Mucosa of descending colon (tissue), 3 donors: ENCODE measurements at regions not wholly inside any gene's neighbourhood (a gene's known extent, or its start where the extent isn't known, plus 50 kb on each side); places are given as distances from the start of the nearest gene placed in this dataset.

Experiments used
- ATAC-seq: fragments of 200-7000 bp; cut with Tn5 transposase; one replicate; pipeline ENCODE4 v1.9.1; 2020; ENCODE audit warnings: mild to moderate bottlenecking, moderate library complexity
- DNase-seq, 3 donors: peaks; one replicate each; pipeline ENCODE4 v3.0.0-alpha.2; 2020
- H3K36me3 ChIP-seq: fragments of 200-600 bp; one replicate; pipeline ENCODE4 v1.8.0; 2021; ENCODE audit warnings: low read depth, mild to moderate bottlenecking
- H3K4me1 ChIP-seq: fragments of 200-600 bp; one replicate; pipeline ENCODE4 v1.8.0; 2021; ENCODE audit warnings: low read depth, mild to moderate bottlenecking
- H3K4me3 ChIP-seq: fragments of 200-600 bp; one replicate; pipeline ENCODE4 v1.8.0; 2021; ENCODE audit warnings: mild to moderate bottlenecking
- H3K9me3 ChIP-seq: fragments of 200-600 bp; one replicate; pipeline ENCODE4 v1.8.0; 2021; ENCODE audit warnings: mild to moderate bottlenecking
- CTCF ChIP-seq: fragments of 200-600 bp; IDR thresholded peaks from one replicate; pipeline ENCODE4 v1.8.0; 2022; ENCODE audit warnings: antibody characterized with exemption, mild to moderate bottlenecking
- intact Hi-C, 2 donors: fragments of 100-400 bp; cut with DNase I in 1 of 2; cut with micrococcal nuclease in 1 of 2; formaldehyde crosslinking; loops; one replicate each; pipeline versions ENCODE4 v1.11.0 to v1.11.1; 2022; cut with DNase I, micrococcal nuclease
- donor health status: DM: no; HTN: no; CAD: no; lungs with moderate emphysema.
- donor health status: DM: no; HTN: no; CAD: no.
- donor health status: DM: no; HTN: yes; CAD: no.

GRCh38 chr9:75612205-75612604, 278.3 kb upstream of the PCSK5 start:
- intact Hi-C loops, result no loop called here
- no peak for TF ChIP-seq CTCF
- Histone ChIP-seq H3K9me3 (no peaks in the 10 kb centered on the region), H3K36me3 (no peaks in the 10 kb centered on the region), H3K4me1 (no peaks in the 10 kb centered on the region), H3K4me3 (no peak overlapping the region)
- DNase-seq (no peak), ATAC-seq (no peak)

DNA sequence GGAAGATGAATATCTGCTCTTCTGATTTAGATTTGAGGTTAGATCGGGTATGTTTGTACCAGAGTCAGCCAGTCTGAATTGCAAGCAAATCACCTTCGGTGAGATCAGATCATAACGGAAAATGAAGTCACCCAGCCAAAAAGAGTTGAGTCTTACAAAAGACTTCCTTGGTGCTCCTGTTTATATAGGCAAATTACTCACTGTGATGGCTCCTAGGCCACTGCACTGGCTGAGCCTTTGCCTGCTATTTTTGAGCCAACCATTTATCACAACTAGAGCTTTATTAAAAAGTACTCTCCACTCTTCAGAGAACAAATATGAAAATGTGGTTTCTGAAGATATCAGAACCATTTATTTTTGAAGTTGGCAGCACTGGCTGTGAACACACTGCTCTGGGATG, 277.7 kb upstream of the PCSK5 start:
- TF ChIP-seq CTCF, result no peak
- ATAC-seq, result no peak
- no peak for DNase-seq

DNA sequence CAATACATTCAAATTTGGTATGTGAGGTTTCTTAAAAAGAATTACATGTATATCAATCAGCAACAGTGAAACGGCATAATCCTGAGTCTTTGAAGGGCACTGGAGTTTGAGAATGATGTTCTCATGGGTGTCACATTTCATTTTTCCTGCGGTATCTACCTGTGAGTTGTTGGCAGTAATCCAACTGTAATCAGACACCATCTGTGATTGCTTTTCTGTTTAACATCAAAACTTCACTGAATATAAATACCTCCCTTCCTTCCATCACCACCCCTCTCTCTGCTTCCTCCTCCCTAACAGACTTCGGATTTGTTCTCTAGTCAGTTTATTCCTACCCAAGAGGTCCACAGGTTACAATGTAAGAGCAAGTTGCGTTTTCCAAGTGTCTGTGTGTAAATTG, 275.2 kb upstream of the PCSK5 start:
- intact Hi-C loops, result no loop called here
- no peak for TF ChIP-seq CTCF
- Histone ChIP-seq H3K9me3 (no peaks in the 10 kb centered on the region), H3K36me3 (no peaks in the 10 kb centered on the region), H3K4me1 (no peaks in the 10 kb centered on the region), H3K4me3 (no peak overlapping the region)
- ATAC-seq (peak; percentile 74), DNase-seq (no peak)

More for the DNA sequence above, 277.7 kb upstream of the PCSK5 start:
- no peaks in the 10 kb centered on the region for H3K36me3 ChIP-seq
- no peak overlapping the region for H3K4me3 ChIP-seq
- intact Hi-C loops, result no loop called here
- no peaks in the 10 kb centered on the region for H3K9me3 ChIP-seq
- no peaks in the 10 kb centered on the region for H3K4me1 ChIP-seq

DNA sequence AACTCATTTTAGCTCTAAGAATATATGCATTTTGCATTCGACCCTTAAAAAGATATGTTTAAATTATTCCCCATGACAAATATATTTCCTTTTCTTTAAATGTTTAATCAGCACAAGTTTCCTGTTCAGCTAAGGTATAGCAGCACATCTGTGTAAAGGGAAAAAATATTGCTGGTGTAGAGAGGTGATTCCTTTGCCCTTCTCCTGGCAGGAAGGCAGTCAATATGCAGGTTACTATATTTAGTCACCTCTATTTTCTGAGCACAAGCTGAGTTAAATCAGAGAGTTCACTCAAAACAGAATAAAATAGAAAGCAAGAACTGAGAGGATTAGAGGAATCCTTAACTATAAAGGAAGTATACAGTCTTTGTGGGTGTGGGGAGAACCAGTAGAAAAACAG, 274.4 kb upstream of the PCSK5 start:
- no peak for TF ChIP-seq CTCF
- Histone ChIP-seq H3K36me3 (no peaks in the 10 kb centered on the region), H3K9me3 (no peaks in the 10 kb centered on the region), H3K4me3 (no peak overlapping the region), H3K4me1 (no peaks in the 10 kb centered on the region)
- intact Hi-C loops, result no loop called here
- no peak for ATAC-seq
- DNase-seq, result no peak

GRCh38 chr9:75616841-75617566, 273.5 kb upstream of the PCSK5 start:
- no peak overlapping the region for H3K4me3 ChIP-seq
- H3K4me1 ChIP-seq, result no peaks in the 10 kb centered on the region
- H3K36me3 ChIP-seq, result no peaks in the 10 kb centered on the region
- intact Hi-C loops, result no loop called here
- ATAC-seq (peak; percentile 31), DNase-seq (no peak)
- TF ChIP-seq CTCF, result no peak
- H3K9me3 ChIP-seq, result no peaks in the 10 kb centered on the region

DNA sequence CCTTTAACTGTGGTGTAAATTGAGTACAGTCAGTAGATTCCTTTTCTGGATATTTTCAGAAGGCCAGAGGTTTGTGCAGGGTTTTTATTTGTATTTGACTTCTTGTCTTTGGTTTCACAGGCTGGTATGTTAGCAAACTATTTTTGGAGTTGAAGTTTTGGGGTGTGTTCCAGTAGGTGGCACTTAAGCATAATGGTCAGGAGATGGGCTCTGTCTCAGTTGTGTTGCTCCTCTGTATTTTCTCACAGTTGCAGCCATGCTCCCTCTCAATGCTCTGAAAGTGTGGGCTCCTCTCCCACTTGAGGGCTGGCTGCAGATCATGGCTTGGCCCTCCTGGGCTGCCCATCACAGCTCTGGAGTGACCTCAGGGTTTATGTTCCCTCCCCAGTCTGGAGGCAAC, 267.0 kb upstream of the PCSK5 start:
- H3K4me3 ChIP-seq, result no peak overlapping the region
- H3K9me3 ChIP-seq, result no peaks in the 10 kb centered on the region
- TF ChIP-seq CTCF, result no peak
- no peak for DNase-seq
- H3K36me3 ChIP-seq, result no peaks in the 10 kb centered on the region
- intact Hi-C loops, result no loop called here
- no peaks in the 10 kb centered on the region for H3K4me1 ChIP-seq
- ATAC-seq, result no peak
